ENCODE measurements at regions not wholly inside any gene's neighbourhood (a gene's known extent, or its start where the extent isn't known, plus 50 kb on each side); places are given as distances from the start of the nearest gene placed in this dataset.

GRCh38 chr2:193467276-193467987 is 1272.7 kb upstream of the TMEFF2 start:
- Histone ChIP-seq H3K79me2 (ENCODE audit: insufficient read depth, low read depth, low read length) (no peaks in the 10 kb centered on the region), H2AFZ (ENCODE audit: low read length) (no peak overlapping the region), H3K4me2 (ENCODE audit: low read length) (no peak overlapping the region), H3K36me3 (ENCODE audit: insufficient read depth, low read length) (no peaks in the 10 kb centered on the region), H3K27ac (ENCODE audit: low read depth, low read length, poor library complexity, severe bottlenecking) (no peak overlapping the region), H3K4me1 (ENCODE audit: insufficient read depth, low read length, poor library complexity, severe bottlenecking) (no peaks in the 10 kb centered on the region), H4K20me1 (ENCODE audit: insufficient read depth, low read length) (no peaks in the 10 kb centered on the region), H3K4me3 (ENCODE audit: low read depth, low read length, poor library complexity, severe bottlenecking) (no peak overlapping the region), H3K9me2 (ENCODE audit: insufficient read depth, low read length) (no peaks in the 10 kb centered on the region), H3K9me3 (ENCODE audit: low read length) (no peaks in the 10 kb centered on the region)
- intact Hi-C loops (cut with micrococcal nuclease; ENCODE audit: unreplicated experiment), result no loop called here
- ChIA-PET POLR2A (no interaction called here), CTCF (ENCODE audit: unreplicated experiment) (no interaction called here)
- DNase-seq (ENCODE audit: low spot score), result no peak
- TF ChIP-seq EZH2phosphoT487 (IDR thresholded peaks at IDR 0.05; ENCODE audit: borderline replicate concordance, low read depth, low read length), result no peak
- TF ChIP-seq CTCF (conservative IDR thresholded peaks at IDR 0.05; ENCODE audit: low read length), result no peak
- BruUV-seq (replicated peaks), result no TSS peak

GRCh38 chr2:193463011-193463410 is 1268.3 kb upstream of the TMEFF2 start:
- no peak for TF ChIP-seq CTCF (conservative IDR thresholded peaks at IDR 0.05; ENCODE audit: low read length)
- no TSS peak for BruUV-seq (replicated peaks)
- Histone ChIP-seq H2AFZ (ENCODE audit: low read length) (no peak overlapping the region), H4K20me1 (ENCODE audit: insufficient read depth, low read length) (no peaks in the 10 kb centered on the region), H3K9me2 (ENCODE audit: insufficient read depth, low read length) (no peaks in the 10 kb centered on the region), H3K9me3 (ENCODE audit: low read length) (no peaks in the 10 kb centered on the region), H3K4me3 (ENCODE audit: low read depth, low read length, poor library complexity, severe bottlenecking) (no peak overlapping the region), H3K27ac (ENCODE audit: low read depth, low read length, poor library complexity, severe bottlenecking) (no peak overlapping the region), H3K4me1 (ENCODE audit: insufficient read depth, low read length, poor library complexity, severe bottlenecking) (no peaks in the 10 kb centered on the region), H3K36me3 (ENCODE audit: insufficient read depth, low read length) (no peaks in the 10 kb centered on the region), H3K4me2 (ENCODE audit: low read length) (no peak overlapping the region), H3K79me2 (ENCODE audit: insufficient read depth, low read depth, low read length) (no peaks in the 10 kb centered on the region)
- intact Hi-C loops (cut with micrococcal nuclease; ENCODE audit: unreplicated experiment), result no loop called here
- ChIA-PET CTCF (ENCODE audit: unreplicated experiment) (no interaction called here), POLR2A (no interaction called here)
- no peak for DNase-seq (ENCODE audit: low spot score)

- Histone ChIP-seq H2AFZ (ENCODE audit: low read length) (no peak overlapping the region), H3K4me1 (ENCODE audit: insufficient read depth, low read length, poor library complexity, severe bottlenecking) (no peaks in the 10 kb centered on the region), H3K9me3 (ENCODE audit: low read length) (no peaks in the 10 kb centered on the region), H3K9me2 (ENCODE audit: insufficient read depth, low read length) (no peaks in the 10 kb centered on the region), H3K36me3 (ENCODE audit: insufficient read depth, low read length) (no peaks in the 10 kb centered on the region), H3K4me2 (ENCODE audit: low read length) (no peak overlapping the region), H3K4me3 (ENCODE audit: low read depth, low read length, poor library complexity, severe bottlenecking) (no peak overlapping the region), H4K20me1 (ENCODE audit: insufficient read depth, low read length) (no peaks in the 10 kb centered on the region), H3K79me2 (ENCODE audit: insufficient read depth, low read depth, low read length) (no peaks in the 10 kb centered on the region), H3K27ac (ENCODE audit: low read depth, low read length, poor library complexity, severe bottlenecking) (no peak overlapping the region)
- no TSS peak for BruUV-seq (replicated peaks)
- DNase-seq (ENCODE audit: low spot score), result no peak
- CTCF ChIA-PET (ENCODE audit: unreplicated experiment), result no interaction called here
- TF ChIP-seq EZH2phosphoT487 (IDR thresholded peaks at IDR 0.05; ENCODE audit: borderline replicate concordance, low read depth, low read length) (no peak), CTCF (conservative IDR thresholded peaks at IDR 0.05; ENCODE audit: low read length) (no peak)
- POLR2A ChIA-PET, result no interaction called here
- intact Hi-C loops (cut with micrococcal nuclease; ENCODE audit: unreplicated experiment), result no loop called here
Observed at GRCh38 chr2:193462411-193462810, 1267.7 kb upstream of the TMEFF2 start.
